ENCODE measurements at regions not wholly inside any gene's neighbourhood (a gene's known extent, or its start where the extent isn't known, plus 50 kb on each side); places are given as distances from the start of the nearest gene placed in this dataset.

GRCh38 chr4:164462471-164462870 lies 291.5 kb upstream of the SMIM31 start:
- TF ChIP-seq, protein P1, sequence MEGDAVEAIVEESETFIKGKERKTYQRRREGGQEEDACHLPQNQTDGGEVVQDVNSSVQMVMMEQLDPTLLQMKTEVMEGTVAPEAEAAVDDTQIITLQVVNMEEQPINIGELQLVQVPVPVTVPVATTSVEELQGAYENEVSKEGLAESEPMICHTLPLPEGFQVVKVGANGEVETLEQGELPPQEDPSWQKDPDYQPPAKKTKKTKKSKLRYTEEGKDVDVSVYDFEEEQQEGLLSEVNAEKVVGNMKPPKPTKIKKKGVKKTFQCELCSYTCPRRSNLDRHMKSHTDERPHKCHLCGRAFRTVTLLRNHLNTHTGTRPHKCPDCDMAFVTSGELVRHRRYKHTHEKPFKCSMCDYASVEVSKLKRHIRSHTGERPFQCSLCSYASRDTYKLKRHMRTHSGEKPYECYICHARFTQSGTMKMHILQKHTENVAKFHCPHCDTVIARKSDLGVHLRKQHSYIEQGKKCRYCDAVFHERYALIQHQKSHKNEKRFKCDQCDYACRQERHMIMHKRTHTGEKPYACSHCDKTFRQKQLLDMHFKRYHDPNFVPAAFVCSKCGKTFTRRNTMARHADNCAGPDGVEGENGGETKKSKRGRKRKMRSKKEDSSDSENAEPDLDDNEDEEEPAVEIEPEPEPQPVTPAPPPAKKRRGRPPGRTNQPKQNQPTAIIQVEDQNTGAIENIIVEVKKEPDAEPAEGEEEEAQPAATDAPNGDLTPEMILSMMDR (IDR thresholded peaks at IDR 0.05): no peak
- no peak for TF ChIP-seq POLR2A (IDR thresholded peaks at IDR 0.05)
